Gastrocnemius medialis (tissue), 4 donors: ENCODE measurements at regions not wholly inside any gene's neighbourhood (a gene's known extent, or its start where the extent isn't known, plus 50 kb on each side); places are given as distances from the start of the nearest gene placed in this dataset.

ENCODE experiments used
- ATAC-seq, 2 donors: fragments of 150-250 bp; one replicate each; pipeline ENCODE4 v1.9.1; 2016
- DNase-seq, 2 donors: peaks; one replicate each; pipeline ENCODE4 v3.0.0-alpha.2; 2019
- H3K27ac ChIP-seq, 4 donors: fragments of 200-600 bp; sonication (generic); 1 replicate in 1 of 4; 2 replicates in 3 of 4; pipeline ENCODE4 v1.5.1; 2016 to 2018; ENCODE audit warnings: mild to moderate bottlenecking in 2 of 4, moderate library complexity in 1 of 4
- H3K27me3 ChIP-seq, 3 donors: fragments of 200-600 bp; sonication (generic) in 2 of 3; 1 replicate in 1 of 3; 2 replicates in 2 of 3; pipeline versions ENCODE4 v1.5.1 to v1.6.0; 2016 to 2019; ENCODE audit warnings: mild to moderate bottlenecking in 1 of 3, moderate library complexity in 1 of 3
- H3K36me3 ChIP-seq, 2 donors: fragments of 200-600 bp; sonication (generic) in 1 of 2; one replicate each; pipeline ENCODE4 v1.5.1; 2017 to 2018
- H3K4me1 ChIP-seq, 2 donors: fragments of 200-600 bp; sonication (generic) in 1 of 2; one replicate each; pipeline ENCODE4 v1.5.1; 2016 to 2017; ENCODE audit warnings: mild to moderate bottlenecking in 2 of 2
- H3K4me3 ChIP-seq, 4 donors: fragments of 200-600 bp; sonication (generic) in 3 of 4; 1 replicate in 1 of 4; 2 replicates in 3 of 4; pipeline ENCODE4 v1.5.1; 2016 to 2019; ENCODE audit warnings: mild to moderate bottlenecking in 2 of 4
- H3K9me3 ChIP-seq, 3 donors: fragments of 200-600 bp; sonication (generic) in 2 of 3; 1 replicate in 1 of 3; 2 replicates in 2 of 3; pipeline ENCODE4 v1.5.1; 2016 to 2019
- POLR2A ChIP-seq, 2 donors: fragments of 450-650 bp; IDR thresholded peaks; one replicate each; pipeline ENCODE4 v1.6.1; 2017; ENCODE audit warnings: antibody characterized with exemption in 2 of 2, mild to moderate bottlenecking in 2 of 2, moderate library complexity in 2 of 2
- in situ Hi-C, 4 donors: fragments of 200-750 bp; cut with MboI; loops; one replicate each; pipeline versions ENCODE4 v1.15.0 to v1.8.0; 2017; ENCODE audit warnings: low sequenced_read_pairs in 4 of 4
- intact Hi-C: fragments of 100-400 bp; cut with DNase I; formaldehyde crosslinking; loops from one replicate; pipeline ENCODE4 v1.15.1; 2023; ENCODE audit warnings: low total_unique reads
- TF ChIP-seq, protein P1 (sequence below), 5 experiments: fragments of 450-650 bp in 3 of 5; fragments of 200-600 bp in 2 of 5; sonication (generic) in 2 of 5; IDR thresholded peaks in 4 of 5; conservative IDR thresholded peaks in 1 of 5; 1 replicate in 4 of 5; 2 replicates in 1 of 5; pipeline ENCODE4 v1.5.1; 2016 to 2019; ENCODE audit warnings: antibody characterized with exemption in 5 of 5, mild to moderate bottlenecking in 3 of 5, moderate library complexity in 3 of 5

DNA sequence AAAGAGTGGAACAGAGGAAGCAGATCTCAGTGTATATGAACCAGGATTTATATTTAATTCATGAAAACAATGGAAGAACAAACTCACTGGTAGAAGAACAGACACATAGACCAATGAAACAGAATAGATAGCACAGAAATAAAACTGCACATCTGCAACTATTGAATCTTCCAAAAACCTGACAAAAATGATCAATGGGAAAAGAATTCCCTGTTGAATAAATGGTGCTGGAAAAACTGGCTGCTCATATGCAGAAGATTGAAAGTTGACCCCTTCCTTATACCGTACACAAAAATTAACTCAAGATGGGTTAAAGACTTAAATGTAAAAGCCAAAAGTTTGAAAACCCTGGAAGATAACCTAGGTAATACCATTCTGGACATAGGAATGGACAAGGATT is 391.0 kb downstream of the MAGEB5 start:
- DNase-seq (no peak), ATAC-seq (no peak)
- no peaks in the 10 kb centered on the region for H3K27me3 ChIP-seq
- H3K4me1 ChIP-seq = no peaks in the 10 kb centered on the region
- intact Hi-C loops = no loop called here
- H3K9me3 ChIP-seq = no peaks in the 10 kb centered on the region
- in situ Hi-C loops = no loop called here
- TF ChIP-seq, protein P1, sequence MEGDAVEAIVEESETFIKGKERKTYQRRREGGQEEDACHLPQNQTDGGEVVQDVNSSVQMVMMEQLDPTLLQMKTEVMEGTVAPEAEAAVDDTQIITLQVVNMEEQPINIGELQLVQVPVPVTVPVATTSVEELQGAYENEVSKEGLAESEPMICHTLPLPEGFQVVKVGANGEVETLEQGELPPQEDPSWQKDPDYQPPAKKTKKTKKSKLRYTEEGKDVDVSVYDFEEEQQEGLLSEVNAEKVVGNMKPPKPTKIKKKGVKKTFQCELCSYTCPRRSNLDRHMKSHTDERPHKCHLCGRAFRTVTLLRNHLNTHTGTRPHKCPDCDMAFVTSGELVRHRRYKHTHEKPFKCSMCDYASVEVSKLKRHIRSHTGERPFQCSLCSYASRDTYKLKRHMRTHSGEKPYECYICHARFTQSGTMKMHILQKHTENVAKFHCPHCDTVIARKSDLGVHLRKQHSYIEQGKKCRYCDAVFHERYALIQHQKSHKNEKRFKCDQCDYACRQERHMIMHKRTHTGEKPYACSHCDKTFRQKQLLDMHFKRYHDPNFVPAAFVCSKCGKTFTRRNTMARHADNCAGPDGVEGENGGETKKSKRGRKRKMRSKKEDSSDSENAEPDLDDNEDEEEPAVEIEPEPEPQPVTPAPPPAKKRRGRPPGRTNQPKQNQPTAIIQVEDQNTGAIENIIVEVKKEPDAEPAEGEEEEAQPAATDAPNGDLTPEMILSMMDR (IDR thresholded peaks at IDR 0.05 in 4 of 5, conservative IDR thresholded peaks at IDR 0.05 in 1 of 5) = no peak
- no peak for TF ChIP-seq POLR2A (IDR thresholded peaks at IDR 0.05)
- H3K4me3 ChIP-seq = no peak overlapping the region
- no peak overlapping the region for H3K27ac ChIP-seq
- H3K36me3 ChIP-seq = no peaks in the 10 kb centered on the region

DNA sequence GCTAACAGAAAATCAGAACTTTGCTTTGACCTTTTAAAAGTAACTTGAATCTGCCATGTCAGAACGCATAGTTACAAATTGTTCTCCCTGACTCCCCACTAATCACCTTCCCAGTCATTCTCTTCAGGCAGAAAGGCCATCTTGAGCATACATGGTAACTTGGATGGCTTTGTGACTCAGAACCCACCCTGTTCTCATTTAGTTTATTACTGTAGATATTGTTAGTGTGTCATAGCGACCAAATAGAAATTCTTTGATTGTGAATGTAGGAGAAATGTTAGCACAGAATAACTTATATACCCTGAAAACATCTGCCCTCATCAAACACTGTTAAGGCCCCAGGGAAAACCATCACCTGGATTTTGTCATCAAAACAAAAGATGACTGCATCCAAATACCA is 382.0 kb downstream of the MAGEB5 start:
- no peaks in the 10 kb centered on the region for H3K9me3 ChIP-seq
- no peak for DNase-seq
- TF ChIP-seq, protein P1 (IDR thresholded peaks at IDR 0.05 in 4 of 5, conservative IDR thresholded peaks at IDR 0.05 in 1 of 5) = no peak
- no peak for TF ChIP-seq POLR2A (IDR thresholded peaks at IDR 0.05)
- H3K4me3 ChIP-seq = no peak overlapping the region
- in situ Hi-C loops (loop anchor here in 1 of 4 donors (25.0 kb wide), 1 partner anchor 89 kb away; no protein-coding TSS in a partner anchor), intact Hi-C loops (no loop called here)
- H3K4me1 ChIP-seq = no peaks in the 10 kb centered on the region
- no peak overlapping the region for H3K27ac ChIP-seq
- H3K27me3 ChIP-seq = no peaks in the 10 kb centered on the region
- no peaks in the 10 kb centered on the region for H3K36me3 ChIP-seq
- no peak for ATAC-seq

DNA sequence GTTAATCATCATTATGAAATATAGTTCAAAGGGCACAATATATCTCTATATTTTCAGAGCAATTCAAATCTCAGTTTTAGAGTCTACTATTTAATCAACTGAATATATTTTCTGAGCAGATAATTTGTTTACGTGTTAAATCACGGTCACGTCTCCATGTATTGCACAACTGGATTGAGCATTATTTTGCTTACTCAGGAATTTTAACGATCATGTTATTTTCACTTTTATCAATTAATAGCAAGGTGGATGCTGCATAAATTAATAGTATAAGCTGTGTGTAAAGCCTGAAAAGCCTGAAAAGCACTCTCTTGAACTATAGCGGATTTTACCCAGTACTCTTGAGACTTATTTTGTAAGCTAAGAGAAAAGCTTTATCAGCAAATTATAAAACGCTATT is 374.9 kb downstream of the MAGEB5 start:
- intact Hi-C loops = no loop called here
- Histone ChIP-seq H3K4me1 (no peaks in the 10 kb centered on the region), H3K27ac (no peak overlapping the region), H3K27me3 (no peaks in the 10 kb centered on the region), H3K4me3 (no peak overlapping the region), H3K9me3 (no peaks in the 10 kb centered on the region), H3K36me3 (no peaks in the 10 kb centered on the region)
- DNase-seq = no peak
- ATAC-seq = no peak
- no peak for TF ChIP-seq POLR2A (IDR thresholded peaks at IDR 0.05)
- TF ChIP-seq, protein P1 (IDR thresholded peaks at IDR 0.05 in 4 of 5, conservative IDR thresholded peaks at IDR 0.05 in 1 of 5) = no peak
- in situ Hi-C loops = loop anchor here in 1 of 4 donors (25.0 kb wide), 1 partner anchor 96 kb away; no protein-coding TSS in a partner anchor

DNA sequence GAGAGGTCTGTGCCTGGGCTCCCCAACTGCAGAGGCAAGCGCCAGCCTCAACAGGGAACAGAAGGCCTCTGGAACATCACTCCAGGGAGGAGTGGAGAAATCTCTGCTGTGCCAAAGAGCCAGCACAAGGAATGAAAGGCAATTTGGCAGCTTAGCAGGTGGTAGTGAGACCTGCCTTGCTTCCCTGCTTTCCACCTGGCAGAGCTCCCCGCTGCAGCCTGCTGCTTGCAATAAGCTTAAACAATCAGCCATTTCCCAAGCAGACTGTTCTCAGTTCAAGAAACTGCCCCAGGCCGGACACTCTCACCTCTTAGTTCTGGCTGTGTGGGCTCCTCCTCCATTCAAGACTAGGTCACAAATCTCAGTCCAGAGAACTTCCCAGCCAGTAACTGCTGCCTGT is 370.6 kb downstream of the MAGEB5 start:
- in situ Hi-C loops (loop anchor here in 1 of 4 donors (25.0 kb wide), 1 partner anchor 101 kb away; no protein-coding TSS in a partner anchor), intact Hi-C loops (no loop called here)
- Histone ChIP-seq H3K4me3 (no peak overlapping the region), H3K4me1 (no peaks in the 10 kb centered on the region), H3K27ac (no peak overlapping the region), H3K27me3 (no peaks in the 10 kb centered on the region), H3K9me3 (no peaks in the 10 kb centered on the region), H3K36me3 (no peaks in the 10 kb centered on the region)
- ATAC-seq (no peak), DNase-seq (no peak)
- no peak for TF ChIP-seq POLR2A (IDR thresholded peaks at IDR 0.05)
- TF ChIP-seq, protein P1 (IDR thresholded peaks at IDR 0.05 in 4 of 5, conservative IDR thresholded peaks at IDR 0.05 in 1 of 5) = no peak

DNA sequence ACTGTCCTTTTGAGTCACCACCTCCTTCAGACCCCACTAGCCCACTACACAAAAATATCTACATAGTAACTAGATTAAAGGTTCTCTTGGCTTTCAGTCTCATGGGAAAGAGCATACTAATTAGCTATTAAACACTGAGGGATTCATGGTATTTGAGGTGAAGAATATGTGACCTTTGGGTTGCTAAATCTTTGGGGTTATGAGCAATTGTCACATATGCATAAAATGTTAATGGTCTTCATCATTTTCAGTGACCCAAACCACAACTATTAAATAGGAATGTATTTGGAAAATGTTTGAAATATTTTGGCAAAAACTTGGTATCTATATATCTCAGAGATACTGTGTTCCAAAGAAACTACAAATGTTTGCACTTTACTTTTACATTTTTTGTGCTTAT is 365.1 kb downstream of the MAGEB5 start:
- no peak for TF ChIP-seq POLR2A (IDR thresholded peaks at IDR 0.05)
- TF ChIP-seq, protein P1 (IDR thresholded peaks at IDR 0.05 in 4 of 5, conservative IDR thresholded peaks at IDR 0.05 in 1 of 5) = no peak

More for the DNA sequence above, 365.1 kb downstream of the MAGEB5 start:
- DNase-seq (no peak), ATAC-seq (no peak)
- no peaks in the 10 kb centered on the region for H3K36me3 ChIP-seq
- H3K27ac ChIP-seq = no peak overlapping the region
- H3K27me3 ChIP-seq = no peaks in the 10 kb centered on the region
- intact Hi-C loops (no loop called here), in situ Hi-C loops (loop anchor here in 1 of 4 donors (25.0 kb wide), 1 partner anchor 106 kb away; no protein-coding TSS in a partner anchor)
- no peaks in the 10 kb centered on the region for H3K4me1 ChIP-seq
- H3K4me3 ChIP-seq = no peak overlapping the region
- H3K9me3 ChIP-seq = no peaks in the 10 kb centered on the region
